WTC11 (cell line): ENCODE measurements at regions not wholly inside any gene's neighbourhood (a gene's known extent, or its start where the extent isn't known, plus 50 kb on each side); places are given as distances from the start of the nearest gene placed in this dataset.

Experiments
- ATAC-seq: fragments of 200-7000 bp; cut with Tn5 transposase; 2 replicates; pipeline ENCODE4 v1.10.0; 2021; ENCODE audit warnings: mild to moderate bottlenecking, moderate library complexity
- CTCF ChIA-PET: fragments of 300-600 bp; sonication (Branson Sonifier 250); formaldehyde crosslinking; loops from one replicate; lab custom pipeline; 2021; ENCODE audit warnings: antibody characterized with exemption; lab: Charles Lee
- POLR2A ChIA-PET: fragments of 350-600 bp; sonication (Branson Sonifier 250); formaldehyde crosslinking; loops from one replicate; lab custom pipeline; 2021; ENCODE audit warnings: antibody characterized with exemption; lab: Charles Lee
- DNase-seq: peaks from one replicate; pipeline ENCODE4 v3.0.0; 2021; ENCODE audit warnings: low spot score
- H3K27ac Mint-ChIP-seq: 2 replicates; pipeline ENCODE4 v1.8.0; 2021; ENCODE audit warnings: mixed read lengths
- H3K27me3 Mint-ChIP-seq: 2 replicates; pipeline ENCODE4 v1.8.0; 2021; ENCODE audit warnings: low read depth, mild to moderate bottlenecking, moderate library complexity, mixed read lengths
- H3K36me3 Mint-ChIP-seq: 2 replicates; pipeline ENCODE4 v1.8.0; 2021; ENCODE audit warnings: mixed read lengths
- H3K4me1 Mint-ChIP-seq: 2 replicates; pipeline ENCODE4 v1.8.0; 2022; ENCODE audit warnings: mixed read lengths
- H3K4me3 Mint-ChIP-seq: 2 replicates; pipeline ENCODE4 v1.8.0; 2021; ENCODE audit warnings: mild to moderate bottlenecking, moderate library complexity, mixed read lengths
- H3K9me3 Mint-ChIP-seq: 2 replicates; pipeline ENCODE4 v1.8.0; 2021; ENCODE audit warnings: mixed read lengths
- ATF6 ChIP-seq: sonication (generic); formaldehyde crosslinking; IDR thresholded peaks from 2 replicates; pipeline ENCODE4 v1.8.1; 2023; ENCODE audit warnings: mild to moderate bottlenecking, missing genetic modification reagents
- CBFB ChIP-seq: sonication (generic); formaldehyde crosslinking; IDR thresholded peaks from 2 replicates; pipeline ENCODE4 v1.8.1; 2022; ENCODE audit warnings: mild to moderate bottlenecking, low read depth, missing genetic modification reagents
- CREB1 ChIP-seq: sonication (generic); formaldehyde crosslinking; IDR thresholded peaks from 2 replicates; pipeline ENCODE4 v1.8.0; 2023; ENCODE audit warnings: mild to moderate bottlenecking, missing genetic modification reagents
- E2F1 ChIP-seq: sonication (generic); formaldehyde crosslinking; IDR thresholded peaks from 2 replicates; pipeline ENCODE4 v1.8.0; 2022; ENCODE audit warnings: mild to moderate bottlenecking, missing genetic modification reagents
- ERG ChIP-seq: fragments of 250-450 bp; sonication (Bioruptor Pico); IDR thresholded peaks from 2 replicates; pipeline ENCODE4 v1.8.0; 2021; ENCODE audit warnings: mild to moderate bottlenecking
- HMGXB4 ChIP-seq: sonication (generic); formaldehyde crosslinking; IDR thresholded peaks from 2 replicates; pipeline ENCODE4 v1.8.1; 2023; ENCODE audit warnings: mild to moderate bottlenecking, moderate library complexity, missing genetic modification reagents
- IRF2 ChIP-seq: sonication (generic); formaldehyde crosslinking; IDR thresholded peaks from 2 replicates; pipeline ENCODE4 v1.8.0; 2022; ENCODE audit warnings: low read depth, missing genetic modification reagents, borderline replicate concordance
- KAT7 ChIP-seq: sonication (generic); formaldehyde crosslinking; IDR thresholded peaks from 2 replicates; pipeline ENCODE4 v1.8.1; 2023; ENCODE audit warnings: missing genetic modification reagents, mild to moderate bottlenecking, borderline replicate concordance
- MYBL2 ChIP-seq: sonication (generic); formaldehyde crosslinking; IDR thresholded peaks from 2 replicates; pipeline ENCODE4 v1.8.1; 2023; ENCODE audit warnings: mild to moderate bottlenecking, moderate library complexity, missing genetic modification reagents
- NFE2L1 ChIP-seq: sonication (generic); formaldehyde crosslinking; IDR thresholded peaks from 2 replicates; pipeline ENCODE4 v1.8.1; 2023; ENCODE audit warnings: missing genetic modification reagents
- NFYB ChIP-seq: sonication (generic); formaldehyde crosslinking; conservative IDR thresholded peaks from 2 replicates; pipeline ENCODE4 v1.8.0; 2022; ENCODE audit warnings: low read depth, missing genetic modification reagents
- PRRX2 ChIP-seq: fragments of 250-450 bp; sonication (Bioruptor Pico); IDR thresholded peaks from 2 replicates; pipeline ENCODE4 v1.8.0; 2021; ENCODE audit warnings: mild to moderate bottlenecking
- RORB ChIP-seq: fragments of 250-450 bp; sonication (Bioruptor Pico); IDR thresholded peaks from 2 replicates; pipeline ENCODE4 v1.9.0; 2021; ENCODE audit warnings: mild to moderate bottlenecking
- SMAD3 ChIP-seq: sonication (generic); formaldehyde crosslinking; IDR thresholded peaks from 2 replicates; pipeline ENCODE4 v1.8.0; 2022; ENCODE audit warnings: missing genetic modification reagents, mild to moderate bottlenecking, borderline replicate concordance
- SP1 ChIP-seq: sonication (generic); formaldehyde crosslinking; conservative IDR thresholded peaks from 2 replicates; pipeline ENCODE4 v1.8.1; 2022; ENCODE audit warnings: missing genetic modification reagents
- STAT6 ChIP-seq: sonication (generic); formaldehyde crosslinking; conservative IDR thresholded peaks from 2 replicates; pipeline ENCODE4 v1.8.1; 2023; ENCODE audit warnings: mild to moderate bottlenecking, low read depth, missing genetic modification reagents, moderate library complexity
- USF2 ChIP-seq: sonication (generic); formaldehyde crosslinking; IDR thresholded peaks from 2 replicates; pipeline ENCODE4 v1.8.1; 2023; ENCODE audit warnings: mild to moderate bottlenecking, missing genetic modification reagents, moderate library complexity
- ZBTB43 ChIP-seq: sonication (generic); formaldehyde crosslinking; IDR thresholded peaks from 2 replicates; pipeline ENCODE4 v1.8.1; 2023; ENCODE audit warnings: mild to moderate bottlenecking, missing genetic modification reagents
- ZNF281 ChIP-seq: sonication (generic); formaldehyde crosslinking; IDR thresholded peaks from 2 replicates; pipeline ENCODE4 v1.8.0; 2023; ENCODE audit warnings: mild to moderate bottlenecking, missing genetic modification reagents
- ZNF425 ChIP-seq: fragments of 250-450 bp; sonication (Bioruptor Pico); conservative IDR thresholded peaks from 2 replicates; pipeline ENCODE4 v1.9.0; 2021; ENCODE audit warnings: mild to moderate bottlenecking

- ChIA-PET CTCF (interaction anchor here (1.2 kb wide), 1 partner anchor 425 kb away, joined by 7 read pairs; no protein-coding TSS in a partner anchor), POLR2A (no interaction called here)
- H3K27ac Mint-ChIP-seq, result peak overlapping the region; percentile 18; the same call in 1 of the 2 replicates
- H3K4me1 Mint-ChIP-seq, result peaks cover 74% of the 10 kb centered on the region
- H3K27me3 Mint-ChIP-seq, result no peaks in the 10 kb centered on the region
- TF ChIP-seq RORB (CRISPR knock-in tag), result no peak
- TF ChIP-seq IRF2 (CRISPR knock-in tag), result no peak
- no peak for TF ChIP-seq ZBTB43 (CRISPR knock-in tag)
- TF ChIP-seq NFYB (CRISPR knock-in tag), result no peak
- TF ChIP-seq KAT7 (CRISPR knock-in tag), result no peak
- TF ChIP-seq PRRX2 (CRISPR knock-in tag), result no peak
- TF ChIP-seq NFE2L1 (CRISPR knock-in tag), result no peak
- TF ChIP-seq SP1 (CRISPR knock-in tag), result no peak
- TF ChIP-seq USF2 (CRISPR knock-in tag), result no peak
- TF ChIP-seq ERG (CRISPR knock-in tag), result no peak
- TF ChIP-seq ZNF281 (CRISPR knock-in tag), result no peak
- TF ChIP-seq CBFB, result no peak
- TF ChIP-seq STAT6 (CRISPR knock-in tag), result no peak
- no peak for TF ChIP-seq ZNF425 (CRISPR knock-in tag)
- TF ChIP-seq SMAD3, result no peak
- no peak for TF ChIP-seq MYBL2 (CRISPR knock-in tag)
- no peak for TF ChIP-seq E2F1 (CRISPR knock-in tag)
- no peak for TF ChIP-seq CREB1
- no peak for TF ChIP-seq HMGXB4 (CRISPR knock-in tag)
- no peak for TF ChIP-seq ATF6 (CRISPR knock-in tag)
- TF ChIP-seq, all 79 proteins: peak for 0
- ATAC-seq (no peak), DNase-seq (no peak)
- H3K4me3 Mint-ChIP-seq, result no peak overlapping the region
- 0 out of 2 replicates have a peak, but pooled peaks cover 3% of the 10 kb centered on the region for H3K36me3 Mint-ChIP-seq
- peaks cover 9% of the 10 kb centered on the region; the same call in 1 of the 2 replicates for H3K9me3 Mint-ChIP-seq
These were observed 664.2 kb upstream of the ZNF608 start for GRCh38 chr5:125410537-125411070.
